ENCODE measurements at regions not wholly inside any gene's neighbourhood (a gene's known extent, or its start where the extent isn't known, plus 50 kb on each side); places are given as distances from the start of the nearest gene placed in this dataset.

DNA sequence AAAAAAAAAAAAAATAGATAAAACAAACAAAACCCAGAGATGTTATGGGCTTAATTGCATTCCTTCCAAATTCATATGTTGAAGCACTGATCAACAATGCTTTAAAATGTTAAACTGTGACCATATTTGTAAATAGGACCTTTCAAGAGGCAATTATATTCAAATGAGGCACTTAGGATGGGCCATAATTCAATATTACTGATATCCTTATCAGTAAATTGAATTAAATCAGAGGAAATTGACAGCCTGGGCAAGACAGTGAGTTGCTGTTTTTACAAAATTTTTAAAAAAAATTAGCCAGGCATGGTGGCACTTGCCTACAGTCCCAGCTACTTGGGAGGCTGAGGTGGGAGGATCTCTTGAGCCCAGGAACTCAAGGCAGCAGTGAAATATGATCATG is 364.1 kb downstream of the GJA1 start:
- H3K4me3 ChIP-seq (ENCODE audit: low read depth, low read length): no peak overlapping the region
- no peaks in the 10 kb centered on the region for H3K27me3 ChIP-seq (ENCODE audit: insufficient read depth, low read depth, severe bottlenecking)
- DNase-seq: no peak
- H3K9me3 ChIP-seq (ENCODE audit: severe bottlenecking): no peaks in the 10 kb centered on the region
- no peak overlapping the region for H3K27ac ChIP-seq
- TF ChIP-seq, protein P1, sequence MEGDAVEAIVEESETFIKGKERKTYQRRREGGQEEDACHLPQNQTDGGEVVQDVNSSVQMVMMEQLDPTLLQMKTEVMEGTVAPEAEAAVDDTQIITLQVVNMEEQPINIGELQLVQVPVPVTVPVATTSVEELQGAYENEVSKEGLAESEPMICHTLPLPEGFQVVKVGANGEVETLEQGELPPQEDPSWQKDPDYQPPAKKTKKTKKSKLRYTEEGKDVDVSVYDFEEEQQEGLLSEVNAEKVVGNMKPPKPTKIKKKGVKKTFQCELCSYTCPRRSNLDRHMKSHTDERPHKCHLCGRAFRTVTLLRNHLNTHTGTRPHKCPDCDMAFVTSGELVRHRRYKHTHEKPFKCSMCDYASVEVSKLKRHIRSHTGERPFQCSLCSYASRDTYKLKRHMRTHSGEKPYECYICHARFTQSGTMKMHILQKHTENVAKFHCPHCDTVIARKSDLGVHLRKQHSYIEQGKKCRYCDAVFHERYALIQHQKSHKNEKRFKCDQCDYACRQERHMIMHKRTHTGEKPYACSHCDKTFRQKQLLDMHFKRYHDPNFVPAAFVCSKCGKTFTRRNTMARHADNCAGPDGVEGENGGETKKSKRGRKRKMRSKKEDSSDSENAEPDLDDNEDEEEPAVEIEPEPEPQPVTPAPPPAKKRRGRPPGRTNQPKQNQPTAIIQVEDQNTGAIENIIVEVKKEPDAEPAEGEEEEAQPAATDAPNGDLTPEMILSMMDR (IDR thresholded peaks at IDR 0.05; ENCODE audit: low read depth, low read length): no peak
- H3K36me3 ChIP-seq: no peaks in the 10 kb centered on the region

GRCh38 chr6:121800047-121800446 is 364.6 kb downstream of the GJA1 start:
- Histone ChIP-seq H3K9me3 (ENCODE audit: severe bottlenecking) (no peaks in the 10 kb centered on the region), H3K36me3 (no peaks in the 10 kb centered on the region), H3K4me3 (ENCODE audit: low read depth, low read length) (no peak overlapping the region), H3K27me3 (ENCODE audit: insufficient read depth, low read depth, severe bottlenecking) (no peaks in the 10 kb centered on the region), H3K27ac (no peak overlapping the region)
- TF ChIP-seq, protein P1 (IDR thresholded peaks at IDR 0.05; ENCODE audit: low read depth, low read length): no peak
- DNase-seq: no peak

- Histone ChIP-seq H3K27ac (no peak overlapping the region), H3K9me3 (ENCODE audit: severe bottlenecking) (no peaks in the 10 kb centered on the region), H3K36me3 (no peaks in the 10 kb centered on the region), H3K27me3 (ENCODE audit: insufficient read depth, low read depth, severe bottlenecking) (no peaks in the 10 kb centered on the region), H3K4me3 (ENCODE audit: low read depth, low read length) (no peak overlapping the region)
- DNase-seq: no peak
- TF ChIP-seq, protein P1 (IDR thresholded peaks at IDR 0.05; ENCODE audit: low read depth, low read length): no peak
These were observed 370.7 kb downstream of the GJA1 start for GRCh38 chr6:121806116-121806515.

DNA sequence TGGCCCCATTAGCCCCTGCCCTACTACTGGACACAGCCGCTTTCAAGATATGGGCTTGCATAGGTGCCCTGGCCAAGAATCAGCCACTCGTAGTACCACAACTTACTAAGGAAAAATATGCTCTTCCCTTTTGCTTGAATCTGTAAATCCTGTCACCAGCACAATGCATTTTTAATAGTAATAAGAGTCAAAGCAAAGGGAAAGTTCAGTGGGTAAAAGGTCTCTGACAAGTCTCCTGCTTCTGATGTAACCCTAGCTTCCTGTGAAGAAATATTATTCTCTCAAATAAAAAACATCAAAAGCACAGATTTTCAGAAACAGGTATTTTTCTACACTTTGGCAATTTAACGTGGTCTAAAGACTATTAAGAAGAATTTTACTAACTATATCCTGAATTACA is 373.8 kb downstream of the GJA1 start:
- Histone ChIP-seq H3K4me3 (ENCODE audit: low read depth, low read length) (no peak overlapping the region), H3K36me3 (no peaks in the 10 kb centered on the region), H3K27ac (no peak overlapping the region), H3K9me3 (ENCODE audit: severe bottlenecking) (no peaks in the 10 kb centered on the region), H3K27me3 (ENCODE audit: insufficient read depth, low read depth, severe bottlenecking) (no peaks in the 10 kb centered on the region)
- TF ChIP-seq, protein P1 (IDR thresholded peaks at IDR 0.05; ENCODE audit: low read depth, low read length): no peak
- DNase-seq: no peak

DNA sequence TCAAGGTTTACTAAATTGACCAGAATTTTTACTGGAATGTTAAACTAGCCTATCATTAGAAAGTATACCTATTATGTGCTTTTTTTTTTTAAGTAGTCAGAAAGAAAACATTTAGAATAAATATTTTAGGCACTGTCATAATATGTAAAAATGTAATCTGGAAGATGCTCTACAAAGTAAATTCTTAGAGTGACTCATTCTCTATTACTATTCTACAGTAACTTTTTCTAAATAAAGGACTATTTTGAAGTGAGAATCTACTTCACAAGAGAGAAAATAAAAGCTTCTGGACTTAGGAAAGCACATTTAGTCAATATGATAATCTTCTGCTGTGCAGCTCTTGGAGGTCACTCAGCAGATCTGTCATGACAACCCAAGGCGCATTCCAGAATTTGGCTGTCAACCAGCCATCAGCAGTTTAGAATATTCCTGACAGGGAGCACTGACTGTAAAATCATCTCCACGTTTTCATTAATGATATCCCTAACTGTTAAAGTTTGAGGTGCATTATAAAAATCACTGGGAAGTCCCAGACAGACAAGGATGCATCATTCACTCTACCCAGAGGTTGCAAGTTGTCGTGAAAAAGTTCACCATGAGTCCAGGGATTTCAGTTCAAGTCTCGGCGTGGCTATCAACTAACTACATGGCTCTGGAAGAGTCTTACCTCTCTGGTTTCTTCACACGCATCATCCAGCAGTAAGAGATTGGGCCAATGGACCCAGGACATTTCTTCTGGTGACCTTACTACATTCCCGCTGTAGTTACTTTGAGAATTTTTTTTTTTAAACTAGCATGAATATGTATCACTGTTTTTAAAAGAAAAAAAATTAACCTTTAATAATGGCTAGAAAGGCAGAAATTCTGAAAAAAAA is 374.9 kb downstream of the GJA1 start:
- Histone ChIP-seq H3K4me3 (ENCODE audit: low read depth, low read length) (no peak overlapping the region), H3K27me3 (ENCODE audit: insufficient read depth, low read depth, severe bottlenecking) (no peaks in the 10 kb centered on the region), H3K27ac (no peak overlapping the region), H3K9me3 (ENCODE audit: severe bottlenecking) (no peaks in the 10 kb centered on the region), H3K36me3 (no peaks in the 10 kb centered on the region)
- TF ChIP-seq, protein P1 (IDR thresholded peaks at IDR 0.05; ENCODE audit: low read depth, low read length): no peak
- DNase-seq: no peak

GRCh38 chr6:121811106-121811505 is 375.7 kb downstream of the GJA1 start:
- no peak for DNase-seq
- H3K27ac ChIP-seq: no peak overlapping the region
- H3K4me3 ChIP-seq (ENCODE audit: low read depth, low read length): no peak overlapping the region
- no peaks in the 10 kb centered on the region for H3K36me3 ChIP-seq
- H3K9me3 ChIP-seq (ENCODE audit: severe bottlenecking): no peaks in the 10 kb centered on the region
- TF ChIP-seq, protein P1 (IDR thresholded peaks at IDR 0.05; ENCODE audit: low read depth, low read length): no peak
- H3K27me3 ChIP-seq (ENCODE audit: insufficient read depth, low read depth, severe bottlenecking): no peaks in the 10 kb centered on the region

All from WERI-Rb-1 (cell line).